CD4-positive, alpha-beta T cell treated with Interleukin-15 for 1 hour (primary cell): ENCODE measurements at regions not wholly inside any gene's neighbourhood (a gene's known extent, or its start where the extent isn't known, plus 50 kb on each side); places are given as distances from the start of the nearest gene placed in this dataset.

Experiments used
- DNase-seq: peaks from one replicate; pipeline ENCODE4 v3.0.0-alpha.2; 2020

DNA sequence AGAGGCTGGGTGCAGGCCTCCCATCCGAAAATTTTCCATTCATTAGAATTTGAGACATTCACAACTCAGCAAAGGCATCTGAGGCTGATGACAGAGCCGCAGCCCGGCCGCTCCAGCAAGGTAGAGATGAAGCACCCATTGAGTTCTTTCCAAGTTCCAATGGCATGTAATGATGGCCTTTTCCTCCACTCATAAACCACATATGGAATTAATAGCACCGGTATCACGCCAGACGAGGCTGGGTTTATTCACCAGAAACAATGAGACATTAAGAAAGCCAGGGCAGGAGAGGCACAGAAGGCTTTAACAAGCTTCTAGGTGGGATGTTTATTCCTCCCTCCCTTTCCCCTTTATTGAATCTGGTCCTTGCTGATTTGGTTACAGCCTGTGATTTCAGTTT is 534.4 kb downstream of the MN1 start:
- DNase-seq: no peak

- no peak for DNase-seq
Observed at GRCh38 chr22:27269751-27270543, 531.6 kb downstream of the MN1 start.

DNA sequence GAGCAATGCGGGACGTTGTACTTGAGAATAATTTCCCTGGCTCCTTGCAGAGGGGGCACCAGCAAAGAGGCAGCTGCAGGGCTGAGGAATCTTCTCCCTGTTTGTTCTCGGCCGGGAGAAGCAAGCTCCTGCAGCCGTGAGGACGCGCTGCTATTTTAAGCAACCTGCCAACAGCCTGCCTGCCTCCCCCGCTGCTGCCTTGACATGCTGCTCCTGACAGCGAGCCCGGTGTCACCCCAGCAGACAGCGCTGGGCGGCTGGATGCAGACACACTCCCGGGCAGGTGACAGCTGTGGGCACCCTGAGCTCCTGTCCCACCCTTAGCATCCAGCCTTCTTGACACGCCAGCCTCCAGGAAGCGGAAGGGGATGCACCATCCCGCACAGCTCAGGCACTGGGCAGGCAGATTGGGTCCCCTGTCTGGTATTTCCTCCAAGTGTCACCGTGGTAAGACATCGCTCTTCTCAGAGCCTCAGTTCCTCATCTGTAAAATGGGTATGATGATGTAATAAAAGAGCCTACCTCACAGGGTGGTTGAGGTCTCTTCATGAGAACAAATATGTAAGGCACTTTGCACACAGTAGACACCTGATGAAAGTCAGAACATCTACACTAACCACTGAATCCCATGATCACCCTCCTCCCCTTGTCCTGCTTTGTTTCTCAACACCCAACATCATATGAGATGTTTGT is 530.6 kb downstream of the MN1 start:
- DNase-seq: no peak

DNA sequence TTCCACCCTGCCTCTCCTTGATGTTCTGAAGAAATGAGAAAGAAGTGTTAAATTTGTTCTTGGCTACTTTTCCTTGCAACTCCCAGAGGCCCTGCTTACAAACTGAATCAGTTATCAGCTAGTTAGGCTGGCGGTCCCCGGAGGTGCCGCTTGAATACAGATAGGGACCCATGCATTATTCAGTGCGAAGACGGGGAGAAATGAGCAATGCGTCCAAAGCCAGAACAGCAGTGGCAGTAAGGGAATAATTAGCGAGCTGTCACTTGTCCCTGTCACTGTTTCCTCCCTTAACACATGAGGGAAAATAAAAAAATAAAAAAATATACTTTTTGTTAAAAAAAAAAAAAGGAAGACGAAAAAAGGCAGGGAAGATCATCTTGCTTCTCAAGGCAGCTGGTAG is 528.1 kb downstream of the MN1 start:
- DNase-seq: no peak

DNA sequence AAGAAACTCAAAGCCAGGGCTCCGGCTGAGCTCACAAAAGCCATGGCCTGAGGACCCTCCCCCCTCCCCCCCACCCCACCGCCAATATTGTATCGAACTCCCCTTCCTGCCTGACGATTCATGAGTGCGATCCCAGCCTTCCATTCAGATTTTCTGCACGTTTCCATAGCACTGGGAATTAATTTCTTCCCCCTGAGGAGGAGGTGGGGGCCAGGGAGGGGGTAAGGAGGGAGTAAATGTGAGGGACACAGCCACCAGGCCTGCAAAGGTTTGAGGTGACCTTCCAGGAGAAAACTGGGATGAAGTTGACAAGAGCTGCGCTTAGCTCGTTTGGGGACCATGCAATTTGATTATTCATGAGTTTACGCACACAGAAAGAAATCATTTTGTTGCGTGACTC is 527.7 kb downstream of the MN1 start:
- DNase-seq: no peak

DNA sequence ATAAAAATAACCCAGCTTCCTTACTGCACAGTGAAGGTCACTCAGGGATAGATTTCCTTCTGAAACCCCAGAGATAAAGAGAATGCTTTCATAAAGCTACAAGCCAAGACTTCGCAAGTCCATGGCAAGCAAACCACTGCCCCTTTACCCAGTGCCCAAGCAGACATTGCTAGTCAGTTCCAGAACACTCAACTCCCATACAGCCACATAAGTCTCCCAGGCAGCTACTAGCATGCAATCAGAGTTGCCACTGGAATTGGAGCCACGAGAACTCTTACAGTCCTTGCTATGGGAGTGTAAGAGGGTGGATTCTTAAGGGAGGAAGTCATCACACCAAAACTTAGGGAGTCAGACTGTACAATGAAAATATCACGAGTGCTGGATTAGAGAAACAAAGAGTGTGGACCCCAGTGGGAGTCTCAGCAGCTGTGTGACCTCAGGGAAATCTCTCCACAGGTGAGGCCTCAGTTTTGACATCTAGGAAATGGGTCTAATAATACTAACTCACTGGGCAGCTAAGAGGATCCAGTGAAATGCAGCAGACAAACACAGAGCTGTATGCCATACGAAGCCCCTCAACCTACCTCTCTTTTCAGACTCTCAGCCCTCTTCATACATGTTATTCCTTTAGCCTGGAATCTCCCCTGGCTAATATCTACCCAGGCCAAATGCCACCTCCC is 526.6 kb downstream of the MN1 start:
- DNase-seq: no peak

DNA sequence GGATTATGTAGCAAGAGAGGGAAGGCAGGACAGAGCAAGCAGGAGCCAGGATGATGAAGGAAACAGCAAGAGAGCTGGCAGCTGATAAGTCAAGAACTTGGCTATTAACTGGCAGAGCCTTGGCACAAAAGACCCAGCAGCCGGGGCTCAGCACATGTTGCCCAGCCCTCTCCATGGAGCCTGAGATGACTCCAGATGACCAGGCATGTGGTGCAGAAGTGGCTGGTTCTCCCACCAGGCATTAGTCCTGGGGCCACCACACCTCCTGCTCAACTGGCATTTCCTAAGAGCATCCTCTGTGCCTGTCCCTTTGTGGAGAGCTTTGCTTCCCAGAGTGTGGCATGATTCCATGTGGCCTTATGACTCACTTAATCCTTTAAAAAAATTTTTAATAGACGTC is 522.6 kb downstream of the MN1 start:
- no peak for DNase-seq

- DNase-seq: no peak
Observed at GRCh38 chr22:27283240-27283639, 518.3 kb downstream of the MN1 start.

GRCh38 chr22:27283714-27284113 is 517.8 kb downstream of the MN1 start:
- no peak for DNase-seq

- no peak for DNase-seq
Observed at GRCh38 chr22:27284324-27284723, 517.2 kb downstream of the MN1 start.

DNA sequence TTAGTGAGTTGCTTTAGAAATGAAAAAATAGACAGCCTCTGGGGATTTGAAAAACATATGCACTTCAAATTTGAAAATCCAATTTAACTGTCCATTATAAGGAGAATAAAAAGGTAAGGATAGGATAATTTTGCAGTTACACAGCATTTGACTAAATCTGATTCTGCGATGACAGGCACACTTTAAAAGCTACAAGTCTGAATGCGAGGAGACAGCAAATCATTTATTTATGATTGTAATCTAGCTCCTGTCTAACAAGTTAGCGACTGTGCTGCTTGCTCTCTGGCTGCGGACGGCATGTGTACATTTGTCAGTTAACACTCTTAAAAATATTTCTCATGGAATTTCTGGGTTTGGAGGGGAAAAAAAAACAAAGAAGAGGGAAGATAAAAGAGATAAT is 514.8 kb downstream of the MN1 start:
- DNase-seq: no peak

GRCh38 chr22:27292542-27293299 is 508.8 kb downstream of the MN1 start:
- DNase-seq: no peak

- DNase-seq: no peak
Observed at GRCh38 chr22:27293721-27294445, 507.7 kb downstream of the MN1 start.

DNA sequence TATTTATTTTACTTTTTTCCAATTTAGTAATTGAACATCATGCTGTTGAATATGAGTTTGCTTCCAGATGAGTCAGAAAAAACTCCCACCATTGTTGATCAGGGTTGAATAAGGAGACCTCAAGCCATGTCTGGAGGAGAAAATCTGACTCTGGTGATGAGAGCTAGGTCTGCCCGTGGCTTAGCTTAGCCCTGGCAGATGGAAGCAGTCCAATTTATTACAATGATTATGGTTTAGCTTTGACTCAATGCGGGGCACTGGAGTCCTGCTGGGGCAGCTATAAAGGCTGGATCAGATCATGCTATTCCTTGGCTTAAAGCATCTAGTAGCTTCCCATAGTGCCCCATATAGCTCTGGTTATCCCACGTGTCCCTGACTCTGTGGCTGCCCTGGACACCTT is 506.5 kb downstream of the MN1 start:
- DNase-seq: no peak

DNA sequence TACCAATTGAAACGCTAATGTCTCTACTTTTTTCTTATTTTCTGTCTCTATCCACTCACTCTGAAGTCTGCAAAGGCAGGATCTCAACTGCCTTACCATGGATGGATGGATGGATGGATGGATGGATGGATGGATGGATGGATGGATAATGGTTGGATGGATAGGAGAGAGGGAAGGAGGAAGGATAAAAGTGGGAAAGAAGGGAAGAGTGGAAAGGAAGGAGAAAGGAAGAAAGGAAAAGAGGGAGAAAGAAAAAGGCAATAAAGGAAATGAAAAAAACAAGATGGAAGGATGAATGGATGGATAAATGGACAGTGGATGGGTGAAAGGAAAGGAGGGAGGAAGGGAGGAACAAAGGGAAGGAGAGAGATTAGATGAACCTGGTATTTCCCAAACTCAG is 506.0 kb downstream of the MN1 start:
- no peak for DNase-seq

DNA sequence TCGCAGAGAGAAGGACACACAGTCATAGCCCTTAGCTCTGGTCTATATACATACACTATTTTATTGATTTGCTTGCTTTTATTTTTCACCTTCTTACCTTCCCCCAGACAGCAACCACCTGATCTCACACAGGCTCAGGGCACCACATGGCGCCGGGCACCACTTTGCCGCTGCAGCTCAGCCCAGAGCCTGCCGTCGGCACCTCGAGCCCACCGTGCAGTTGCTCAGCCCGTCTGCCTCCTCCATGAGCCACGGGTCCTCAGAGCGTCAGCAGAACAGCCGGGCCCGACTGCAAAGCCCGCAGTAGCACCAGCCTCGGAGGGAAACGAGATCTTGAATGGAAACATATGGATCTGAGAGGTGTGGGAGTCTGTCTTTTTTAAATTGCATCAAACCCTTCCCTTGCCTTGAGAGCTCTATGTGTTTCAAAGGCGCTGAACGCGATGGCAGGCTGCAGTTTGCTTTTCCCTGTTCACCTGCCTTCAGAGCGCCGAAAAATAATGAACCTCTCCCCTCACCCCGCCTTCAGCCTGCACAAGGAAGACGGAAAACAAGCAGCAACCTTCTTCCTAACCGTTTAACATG is 505.4 kb downstream of the MN1 start:
- no peak for DNase-seq

DNA sequence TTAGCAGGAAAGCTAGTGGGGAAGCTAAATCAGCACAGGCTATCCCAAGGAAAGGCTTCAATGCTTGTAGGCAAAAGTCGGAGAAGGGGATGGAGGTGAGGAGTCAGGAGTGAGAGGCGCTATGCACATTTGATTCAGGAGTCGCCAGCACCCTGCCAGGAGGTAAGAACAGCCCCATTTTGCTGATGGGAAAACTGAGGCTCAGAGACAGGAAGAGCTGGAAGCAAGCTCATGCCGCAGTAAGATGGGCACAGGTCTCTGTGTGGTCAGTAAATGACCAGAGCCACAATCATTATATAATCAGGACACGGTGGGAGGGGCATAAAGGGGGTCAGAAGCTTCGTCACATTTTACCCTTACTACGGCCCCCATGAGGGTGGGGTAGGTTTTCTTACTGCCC is 504.4 kb downstream of the MN1 start:
- DNase-seq: no peak

DNA sequence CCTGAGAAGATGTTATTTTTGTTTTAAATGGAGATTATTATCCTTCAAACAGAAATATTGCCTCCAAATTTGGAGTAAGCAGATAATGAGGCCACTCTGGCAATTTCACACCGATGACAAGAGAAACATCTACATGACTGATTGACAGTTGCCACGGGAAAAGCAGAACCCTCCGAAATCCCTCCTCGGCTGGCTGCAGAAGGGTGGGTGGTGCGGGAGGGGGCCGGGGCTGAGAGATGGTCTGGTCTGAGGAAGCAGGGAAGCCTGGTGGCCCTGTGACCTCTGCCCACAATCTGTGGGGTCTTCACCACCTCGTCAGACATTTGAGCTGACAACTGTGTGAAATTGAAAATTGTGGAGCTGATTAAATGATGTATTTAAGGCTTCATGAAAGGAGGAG is 503.2 kb downstream of the MN1 start:
- DNase-seq: no peak

- no peak for DNase-seq
Observed at GRCh38 chr22:27298742-27299141, 502.8 kb downstream of the MN1 start.

DNA sequence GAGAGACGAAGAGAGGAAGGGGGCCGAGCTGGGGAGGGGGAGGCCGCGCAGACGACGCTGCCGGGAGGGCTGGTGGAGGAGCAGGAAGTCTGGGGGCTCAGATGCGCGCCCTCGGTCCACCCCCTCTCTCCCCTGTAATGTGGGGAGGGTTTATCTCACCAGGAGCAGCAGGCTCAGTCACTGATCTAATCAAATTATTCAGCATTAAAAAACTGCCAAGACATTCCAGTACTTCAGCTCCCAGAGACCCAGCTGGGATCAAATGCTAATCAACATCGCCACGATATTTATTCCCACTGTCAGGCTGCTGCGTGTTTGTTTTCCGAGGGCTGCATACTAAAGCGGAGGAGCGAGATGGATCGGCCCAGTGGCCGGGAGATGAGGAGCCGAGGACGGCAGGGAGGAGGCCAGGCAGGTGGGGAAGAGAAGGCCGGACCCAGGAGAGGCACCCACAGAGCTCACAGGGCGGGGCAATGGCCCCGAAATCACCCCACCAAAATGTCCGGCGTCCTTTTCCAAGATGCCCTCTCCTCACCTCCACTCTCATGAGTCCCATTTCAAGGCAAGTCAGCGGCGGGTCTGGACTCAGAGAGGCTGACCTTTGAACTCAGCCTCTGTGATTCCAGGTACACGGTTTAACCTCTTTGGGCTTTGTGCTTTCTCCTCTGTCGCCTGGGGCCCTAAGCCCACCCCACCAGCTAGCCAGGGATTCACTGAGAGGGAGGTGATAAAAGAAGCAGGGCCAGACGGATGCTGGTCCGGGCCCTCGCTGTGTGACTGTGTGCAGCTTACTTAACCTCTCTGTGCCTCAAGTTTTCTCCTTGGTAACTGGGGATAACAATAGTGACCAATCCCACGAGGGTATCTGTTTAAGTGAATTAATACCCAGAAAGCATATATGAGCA is 502.1 kb downstream of the MN1 start:
- DNase-seq: no peak
